HepG2 (cell line): ENCODE measurements at regions not wholly inside any gene's neighbourhood (a gene's known extent, or its start where the extent isn't known, plus 50 kb on each side); places are given as distances from the start of the nearest gene placed in this dataset.

Experiments
- ADNP ChIP-seq: sonication (generic); formaldehyde crosslinking; IDR thresholded peaks from 2 replicates; pipeline ENCODE4 v1.4.0; 2020; ENCODE audit warnings: missing genetic modification reagents
- ELF3 ChIP-seq: IDR thresholded peaks from 2 replicates; pipeline ENCODE4 v1.6.1; 2016; ENCODE audit warnings: missing genetic modification reagents, missing compliant biosample characterization
- GABPA ChIP-seq, 2 experiments: IDR thresholded peaks; 2 replicates each; pipeline ENCODE4 v1.6.1; 2011 to 2016; ENCODE audit warnings: low read depth in 2 of 2, low read length in 1 of 2, missing biosample characterization in 1 of 2, missing genetic modification characterization in 1 of 2
- HMGXB4 ChIP-seq, 2 experiments: sonication (generic) in 1 of 2; formaldehyde crosslinking in 1 of 2; IDR thresholded peaks; 2 replicates each; pipeline versions ENCODE4 v1.4.0 to v1.6.1; 2018 to 2020; ENCODE audit warnings: missing genetic modification reagents in 2 of 2, borderline replicate concordance in 1 of 2, low read depth in 1 of 2, mild to moderate bottlenecking in 1 of 2, missing biosample characterization in 1 of 2
- IRF2 ChIP-seq: IDR thresholded peaks from 2 replicates; pipeline ENCODE4 v1.6.1; 2018; ENCODE audit warnings: missing genetic modification reagents, missing compliant biosample characterization
- NCOR1 ChIP-seq: fragments of 200-600 bp; sonication (generic); IDR thresholded peaks from 2 replicates; pipeline ENCODE4 v1.7.0; 2017; ENCODE audit warnings: antibody characterized with exemption, low read length, borderline replicate concordance
- NR2F1 ChIP-seq, 2 experiments: fragments of 450-650 bp in 1 of 2; formaldehyde crosslinking in 1 of 2; IDR thresholded peaks; 2 replicates each; pipeline versions ENCODE4 v1.5.0 to v1.6.1; 2016 to 2020; ENCODE audit warnings: mild to moderate bottlenecking in 1 of 2, missing compliant biosample characterization in 1 of 2, missing genetic modification reagents in 1 of 2, moderate library complexity in 1 of 2
- PITX1 ChIP-seq: sonication (generic); formaldehyde crosslinking; IDR thresholded peaks from 2 replicates; pipeline ENCODE4 v1.5.1; 2020; ENCODE audit warnings: mild to moderate bottlenecking, missing genetic modification reagents
- POLR2AphosphoS5 ChIP-seq: IDR thresholded peaks from 2 replicates; pipeline ENCODE4 v1.6.1; 2012; ENCODE audit warnings: low read depth, low read length
- RFX1 ChIP-seq: fragments of 450-650 bp; IDR thresholded peaks from 2 replicates; pipeline ENCODE4 v1.6.1; 2017
- XBP1 ChIP-seq: sonication (generic); formaldehyde crosslinking; IDR thresholded peaks from 2 replicates; pipeline ENCODE4 v1.5.0; 2020; ENCODE audit warnings: missing genetic modification reagents
- ZC3H4 ChIP-seq: sonication (generic); formaldehyde crosslinking; IDR thresholded peaks from 2 replicates; pipeline ENCODE4 v1.4.0; 2020; ENCODE audit warnings: missing genetic modification reagents, borderline replicate concordance
- ZNF205 ChIP-seq: IDR thresholded peaks from 2 replicates; pipeline ENCODE4 v1.6.1; 2018; ENCODE audit warnings: missing biosample characterization, missing genetic modification reagents
- ZNF280D ChIP-seq: sonication (generic); formaldehyde crosslinking; IDR thresholded peaks from 2 replicates; pipeline ENCODE4 v1.5.1; 2020; ENCODE audit warnings: mild to moderate bottlenecking, missing genetic modification reagents
- ZNF292 ChIP-seq: sonication (generic); formaldehyde crosslinking; IDR thresholded peaks from 2 replicates; pipeline ENCODE4 v1.8.1; 2022; ENCODE audit warnings: mild to moderate bottlenecking, low read depth, missing genetic modification reagents, borderline replicate concordance
- ZNF629 ChIP-seq: sonication (generic); formaldehyde crosslinking; conservative IDR thresholded peaks from 2 replicates; pipeline ENCODE4 v1.5.0; 2020; ENCODE audit warnings: missing genetic modification reagents
- TF ChIP-seq, protein P1 (sequence below): sonication (generic); formaldehyde crosslinking; IDR thresholded peaks from 2 replicates; pipeline ENCODE4 v1.5.0; 2020; ENCODE audit warnings: mild to moderate bottlenecking, missing genetic modification reagents, moderate library complexity
- TF ChIP-seq, protein P2 (sequence below): sonication (generic); formaldehyde crosslinking; conservative IDR thresholded peaks from 2 replicates; pipeline ENCODE4 v1.4.0; 2020; ENCODE audit warnings: mild to moderate bottlenecking, missing genetic modification reagents, moderate library complexity

DNA sequence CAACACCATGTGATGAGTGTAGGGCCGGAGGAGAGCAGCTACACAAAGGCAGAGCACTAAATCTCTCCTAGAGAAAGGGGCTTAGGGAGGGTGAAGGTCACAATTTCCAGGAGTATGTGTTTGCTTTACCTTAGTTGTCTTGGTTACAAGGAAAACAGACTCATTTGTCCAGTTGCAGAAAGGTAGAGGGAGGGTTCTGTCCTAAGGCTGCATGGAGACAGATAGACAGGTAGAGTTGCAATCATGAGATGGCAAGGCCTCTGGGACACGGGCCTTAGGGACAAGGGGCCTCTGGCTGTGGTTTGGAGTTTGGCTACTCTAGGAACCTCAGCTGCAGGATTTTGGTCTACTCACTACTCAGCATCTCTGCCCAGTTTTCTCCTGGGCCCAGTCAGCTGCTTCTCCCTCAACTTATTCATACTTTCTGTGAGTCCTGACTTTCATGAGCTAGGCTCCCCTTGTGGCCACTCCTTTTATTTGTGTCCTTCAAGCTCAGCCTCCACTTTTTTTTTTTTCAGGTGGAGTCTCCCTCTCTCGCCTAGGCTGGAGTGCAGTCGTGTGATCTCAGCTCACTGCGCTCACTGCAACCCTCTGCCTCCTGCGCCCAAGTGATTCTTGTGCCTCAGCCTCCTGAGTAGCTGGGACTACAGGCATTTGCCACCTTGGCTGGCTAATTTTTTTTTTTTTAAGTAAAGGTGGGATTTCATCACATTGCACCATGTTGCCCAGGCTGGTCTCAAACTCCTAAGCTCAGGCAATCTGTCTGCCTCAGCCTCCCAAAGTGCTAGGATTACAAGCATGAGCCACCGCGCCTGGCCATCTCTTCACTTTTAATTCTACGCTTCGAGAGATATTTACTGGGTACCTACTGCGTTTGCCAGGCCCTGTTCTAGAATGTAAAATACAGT, 76.6 kb downstream of the PTPDC1 start (continued):
- TF ChIP-seq, protein P1, sequence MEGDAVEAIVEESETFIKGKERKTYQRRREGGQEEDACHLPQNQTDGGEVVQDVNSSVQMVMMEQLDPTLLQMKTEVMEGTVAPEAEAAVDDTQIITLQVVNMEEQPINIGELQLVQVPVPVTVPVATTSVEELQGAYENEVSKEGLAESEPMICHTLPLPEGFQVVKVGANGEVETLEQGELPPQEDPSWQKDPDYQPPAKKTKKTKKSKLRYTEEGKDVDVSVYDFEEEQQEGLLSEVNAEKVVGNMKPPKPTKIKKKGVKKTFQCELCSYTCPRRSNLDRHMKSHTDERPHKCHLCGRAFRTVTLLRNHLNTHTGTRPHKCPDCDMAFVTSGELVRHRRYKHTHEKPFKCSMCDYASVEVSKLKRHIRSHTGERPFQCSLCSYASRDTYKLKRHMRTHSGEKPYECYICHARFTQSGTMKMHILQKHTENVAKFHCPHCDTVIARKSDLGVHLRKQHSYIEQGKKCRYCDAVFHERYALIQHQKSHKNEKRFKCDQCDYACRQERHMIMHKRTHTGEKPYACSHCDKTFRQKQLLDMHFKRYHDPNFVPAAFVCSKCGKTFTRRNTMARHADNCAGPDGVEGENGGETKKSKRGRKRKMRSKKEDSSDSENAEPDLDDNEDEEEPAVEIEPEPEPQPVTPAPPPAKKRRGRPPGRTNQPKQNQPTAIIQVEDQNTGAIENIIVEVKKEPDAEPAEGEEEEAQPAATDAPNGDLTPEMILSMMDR (CRISPR knock-in tag), result peak; percentile 36; the same call in 1 of the 2 replicates
- TF ChIP-seq ZNF629, result peak; percentile 6; the same call in 1 of the 2 replicates
- TF ChIP-seq ELF3 (CRISPR knock-in tag), result 0 out of 2 replicates have a peak, but pooled peaks have one; percentile 7
- TF ChIP-seq RFX1, result peak; percentile 81
- TF ChIP-seq IRF2 (CRISPR knock-in tag), result 0 out of 2 replicates have a peak, but pooled peaks have one; percentile 12
- TF ChIP-seq GABPA (IDR thresholded peaks at IDR 0.05; ENCODE audit: low read depth, low read length), result no peak
- TF ChIP-seq GABPA (CRISPR knock-in tag; IDR thresholded peaks at IDR 0.05; ENCODE audit: low read depth), result peak; percentile 50; the same call in 1 of the 2 replicates
- no peak for TF ChIP-seq XBP1 (CRISPR knock-in tag)
- peak; percentile 99 for TF ChIP-seq ZNF205 (CRISPR knock-in tag)
- peak in 1 of 2 experiments; percentile 44; a peak in 1 of 4 replicates for TF ChIP-seq HMGXB4 (CRISPR knock-in tag; IDR thresholded peaks at IDR 0.05; ENCODE audit: borderline replicate concordance in 1 of 2, low read depth in 1 of 2)
- peak; percentile 44; the same call in 1 of the 2 replicates for TF ChIP-seq POLR2AphosphoS5
- 0 out of 2 replicates have a peak, but pooled peaks have one; percentile 15 for TF ChIP-seq PITX1 (CRISPR knock-in tag)
- TF ChIP-seq ZNF292 (CRISPR knock-in tag), result peak; percentile 69
- no peak for TF ChIP-seq NR2F1 (CRISPR knock-in tag; IDR thresholded peaks at IDR 0.05)
- TF ChIP-seq NCOR1, result peak; percentile 19; the same call in 1 of the 2 replicates
- TF ChIP-seq, protein P2, sequence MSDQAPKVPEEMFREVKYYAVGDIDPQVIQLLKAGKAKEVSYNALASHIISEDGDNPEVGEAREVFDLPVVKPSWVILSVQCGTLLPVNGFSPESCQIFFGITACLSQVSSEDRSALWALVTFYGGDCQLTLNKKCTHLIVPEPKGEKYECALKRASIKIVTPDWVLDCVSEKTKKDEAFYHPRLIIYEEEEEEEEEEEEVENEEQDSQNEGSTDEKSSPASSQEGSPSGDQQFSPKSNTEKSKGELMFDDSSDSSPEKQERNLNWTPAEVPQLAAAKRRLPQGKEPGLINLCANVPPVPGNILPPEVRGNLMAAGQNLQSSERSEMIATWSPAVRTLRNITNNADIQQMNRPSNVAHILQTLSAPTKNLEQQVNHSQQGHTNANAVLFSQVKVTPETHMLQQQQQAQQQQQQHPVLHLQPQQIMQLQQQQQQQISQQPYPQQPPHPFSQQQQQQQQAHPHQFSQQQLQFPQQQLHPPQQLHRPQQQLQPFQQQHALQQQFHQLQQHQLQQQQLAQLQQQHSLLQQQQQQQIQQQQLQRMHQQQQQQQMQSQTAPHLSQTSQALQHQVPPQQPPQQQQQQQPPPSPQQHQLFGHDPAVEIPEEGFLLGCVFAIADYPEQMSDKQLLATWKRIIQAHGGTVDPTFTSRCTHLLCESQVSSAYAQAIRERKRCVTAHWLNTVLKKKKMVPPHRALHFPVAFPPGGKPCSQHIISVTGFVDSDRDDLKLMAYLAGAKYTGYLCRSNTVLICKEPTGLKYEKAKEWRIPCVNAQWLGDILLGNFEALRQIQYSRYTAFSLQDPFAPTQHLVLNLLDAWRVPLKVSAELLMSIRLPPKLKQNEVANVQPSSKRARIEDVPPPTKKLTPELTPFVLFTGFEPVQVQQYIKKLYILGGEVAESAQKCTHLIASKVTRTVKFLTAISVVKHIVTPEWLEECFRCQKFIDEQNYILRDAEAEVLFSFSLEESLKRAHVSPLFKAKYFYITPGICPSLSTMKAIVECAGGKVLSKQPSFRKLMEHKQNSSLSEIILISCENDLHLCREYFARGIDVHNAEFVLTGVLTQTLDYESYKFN (CRISPR knock-in tag), result peak; percentile 77
- peak; percentile 77; the same call in 1 of the 2 replicates for TF ChIP-seq ZNF280D (CRISPR knock-in tag)
- TF ChIP-seq ZC3H4 (CRISPR knock-in tag), result no peak
- TF ChIP-seq ADNP (CRISPR knock-in tag), result no peak
